HG02884 (cell line): ENCODE measurements at regions not wholly inside any gene's neighbourhood (a gene's known extent, or its start where the extent isn't known, plus 50 kb on each side); places are given as distances from the start of the nearest gene placed in this dataset.

Experiments used
- ATAC-seq: cut with Tn5 transposase; IDR thresholded peaks from one replicate; pipeline ENCODE4 v1.9.1; 2021; ENCODE audit warnings: mild to moderate bottlenecking, moderate library complexity; ENCODE audit not compliant: unreplicated experiment

GRCh38 chr5:4212981-4213819 lies 617.6 kb downstream of the IRX1 start:
- no peak for ATAC-seq

DNA sequence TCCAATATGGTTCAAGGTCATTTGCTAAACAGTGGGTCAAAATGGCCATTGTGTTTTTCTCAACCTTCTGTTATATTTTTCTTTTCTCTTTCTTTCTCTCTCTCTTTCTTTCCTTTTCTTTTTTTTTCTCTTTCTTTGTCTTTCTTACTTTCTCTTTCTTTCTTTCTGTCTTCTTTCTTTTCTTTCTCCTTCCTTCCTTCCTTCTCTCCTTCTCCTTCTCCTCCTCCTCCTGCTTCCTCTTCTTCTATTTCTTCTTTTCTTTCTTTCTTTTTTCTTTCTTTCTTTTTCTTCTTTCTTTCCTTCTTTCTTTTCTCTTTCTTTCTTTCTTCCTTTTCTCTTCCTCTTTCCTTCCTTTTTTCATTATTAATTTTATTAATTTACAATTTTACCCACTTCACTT lies 619.5 kb downstream of the IRX1 start:
- no peak for ATAC-seq

DNA sequence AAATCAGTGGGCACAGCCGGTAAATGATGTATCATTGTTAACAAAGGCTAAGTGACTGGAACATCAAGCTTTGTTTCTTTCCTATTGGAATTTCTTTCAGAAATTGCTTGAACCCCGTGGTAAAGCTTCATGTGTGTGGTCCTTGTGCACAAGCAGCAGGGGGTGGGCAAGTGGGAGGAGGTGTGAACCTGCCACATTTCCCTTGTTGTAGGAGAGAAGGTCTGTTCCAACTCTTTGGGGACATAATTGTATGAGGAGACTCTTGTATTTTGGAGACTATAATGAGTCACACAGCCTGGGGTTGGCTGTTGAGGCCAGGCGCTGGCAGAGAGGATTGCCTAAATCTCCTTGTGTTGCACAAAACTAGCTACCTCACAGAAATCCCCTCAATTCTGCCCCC lies 620.5 kb downstream of the IRX1 start:
- no peak for ATAC-seq

DNA sequence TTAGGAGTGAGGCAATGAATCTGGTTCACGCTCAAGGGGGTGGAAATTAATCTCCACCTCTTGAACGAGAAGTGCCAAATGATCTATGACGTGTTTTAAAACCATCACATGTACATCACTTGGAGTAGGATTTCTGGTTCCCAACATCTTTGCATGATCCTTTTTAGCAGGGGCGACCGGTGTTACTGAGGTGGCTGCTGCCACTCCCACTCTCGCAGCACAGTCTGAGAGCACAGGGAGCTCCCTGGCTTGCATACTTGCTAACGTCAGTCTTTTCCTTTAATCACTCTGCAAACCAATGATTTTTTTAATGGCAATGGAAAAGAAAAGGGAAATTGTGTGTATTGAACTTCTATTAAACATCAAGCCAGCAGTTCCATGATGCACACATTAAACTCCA lies 624.4 kb downstream of the IRX1 start:
- ATAC-seq = no peak

GRCh38 chr5:4221048-4221447 lies 625.4 kb downstream of the IRX1 start:
- ATAC-seq = no peak

DNA sequence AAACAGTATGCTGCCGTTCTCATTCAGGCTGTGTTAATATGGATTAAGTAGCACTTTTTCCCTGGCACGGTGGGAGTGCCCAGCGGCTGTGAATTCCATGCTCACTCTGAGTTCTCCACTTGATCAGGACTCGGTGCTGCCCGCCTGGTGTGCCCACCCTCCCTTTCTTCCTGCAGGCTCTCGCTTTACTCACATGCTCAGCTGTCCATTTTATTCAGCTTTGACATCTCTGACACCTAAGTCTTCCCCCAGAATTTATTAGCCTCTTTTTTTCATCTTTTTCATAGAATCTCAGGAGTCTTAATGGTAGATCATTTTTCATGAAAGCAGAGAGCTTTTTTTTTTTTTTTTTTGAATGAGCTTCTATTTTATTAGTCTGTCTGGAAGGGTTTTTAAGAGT lies 626.5 kb downstream of the IRX1 start:
- no peak for ATAC-seq

DNA sequence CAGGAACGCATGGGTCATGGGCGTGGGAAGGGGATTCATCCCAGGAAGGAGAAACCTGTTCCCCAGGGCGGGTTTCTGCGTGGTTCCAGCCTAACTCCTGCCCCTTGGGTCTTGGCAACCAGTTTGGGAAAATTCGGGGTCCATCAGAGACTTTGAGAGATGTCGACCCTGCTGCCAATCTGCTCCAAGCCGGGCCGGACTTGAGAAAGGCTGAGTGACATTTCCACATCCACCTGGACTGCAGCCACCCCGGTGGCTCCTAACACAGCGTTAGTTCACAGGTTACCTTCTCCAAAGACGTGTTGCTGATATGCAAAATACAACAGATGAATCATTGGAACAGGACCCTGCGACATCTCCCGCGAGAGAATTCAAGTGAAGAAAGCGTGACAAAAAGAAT lies 627.2 kb downstream of the IRX1 start:
- no peak for ATAC-seq

- ATAC-seq = no peak
Observed at GRCh38 chr5:4225741-4226140, 630.1 kb downstream of the IRX1 start.

DNA sequence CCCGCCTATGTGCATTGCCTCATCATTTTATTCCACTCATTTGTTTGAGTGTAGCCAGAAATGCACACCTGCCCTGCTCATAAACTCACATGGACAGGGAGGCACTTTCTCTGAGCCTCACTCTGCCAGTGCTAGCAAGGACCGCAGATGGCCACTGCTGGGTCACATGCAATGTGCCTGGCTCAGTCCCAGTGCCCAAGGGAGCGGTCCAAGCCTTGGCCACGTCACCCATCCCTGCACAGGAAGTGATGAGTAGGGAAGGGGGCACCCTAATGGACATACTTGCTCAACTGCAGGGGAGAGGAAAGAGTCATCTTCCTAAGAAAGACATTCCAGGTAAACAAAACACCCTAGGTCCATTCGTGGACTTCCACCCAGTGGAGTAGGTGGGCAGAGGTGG lies 630.9 kb downstream of the IRX1 start:
- ATAC-seq = no peak

DNA sequence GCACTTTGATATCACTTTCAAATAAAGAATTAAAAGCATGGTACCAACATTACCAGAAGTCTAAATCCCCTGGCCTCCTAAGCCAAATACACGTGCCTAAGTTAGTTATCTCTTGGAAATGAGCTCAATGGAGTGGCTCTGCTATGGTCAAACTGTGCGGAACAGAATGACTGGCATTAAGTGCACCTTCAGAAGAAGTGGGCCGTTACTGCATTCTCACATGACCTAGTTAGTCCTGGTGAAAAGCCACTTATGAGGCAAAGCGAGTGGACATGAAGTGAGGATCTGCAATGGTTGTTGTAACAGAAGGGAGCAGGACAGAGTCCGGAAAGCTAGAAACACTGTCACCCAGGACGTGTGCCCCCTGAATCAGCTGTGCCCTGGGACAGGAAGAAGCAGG lies 633.1 kb downstream of the IRX1 start:
- ATAC-seq = no peak

- ATAC-seq = no peak
Observed at GRCh38 chr5:4229414-4230292, 634.0 kb downstream of the IRX1 start.

DNA sequence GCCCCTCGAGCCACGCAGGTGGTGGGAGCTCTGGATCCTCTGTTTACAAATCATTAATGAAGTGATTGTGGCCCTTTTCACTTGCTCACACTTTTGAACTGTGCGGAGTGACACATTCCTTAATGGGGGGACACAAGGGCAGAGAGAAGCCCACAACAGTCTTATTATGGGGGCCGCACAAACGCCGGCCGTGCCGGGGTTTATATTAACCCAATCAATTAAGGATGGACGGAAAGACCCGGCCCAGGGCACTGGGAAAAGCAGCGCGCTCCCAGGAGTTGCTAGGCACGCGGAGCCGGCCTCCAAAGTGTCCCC lies 634.8 kb downstream of the IRX1 start:
- no peak for ATAC-seq

- no peak for ATAC-seq
Observed at GRCh38 chr5:4230786-4231641, 635.4 kb downstream of the IRX1 start.

- ATAC-seq = no peak
Observed at GRCh38 chr5:4232084-4232483, 636.5 kb downstream of the IRX1 start.

GRCh38 chr5:4233671-4234070 lies 638.0 kb downstream of the IRX1 start:
- ATAC-seq = no peak

DNA sequence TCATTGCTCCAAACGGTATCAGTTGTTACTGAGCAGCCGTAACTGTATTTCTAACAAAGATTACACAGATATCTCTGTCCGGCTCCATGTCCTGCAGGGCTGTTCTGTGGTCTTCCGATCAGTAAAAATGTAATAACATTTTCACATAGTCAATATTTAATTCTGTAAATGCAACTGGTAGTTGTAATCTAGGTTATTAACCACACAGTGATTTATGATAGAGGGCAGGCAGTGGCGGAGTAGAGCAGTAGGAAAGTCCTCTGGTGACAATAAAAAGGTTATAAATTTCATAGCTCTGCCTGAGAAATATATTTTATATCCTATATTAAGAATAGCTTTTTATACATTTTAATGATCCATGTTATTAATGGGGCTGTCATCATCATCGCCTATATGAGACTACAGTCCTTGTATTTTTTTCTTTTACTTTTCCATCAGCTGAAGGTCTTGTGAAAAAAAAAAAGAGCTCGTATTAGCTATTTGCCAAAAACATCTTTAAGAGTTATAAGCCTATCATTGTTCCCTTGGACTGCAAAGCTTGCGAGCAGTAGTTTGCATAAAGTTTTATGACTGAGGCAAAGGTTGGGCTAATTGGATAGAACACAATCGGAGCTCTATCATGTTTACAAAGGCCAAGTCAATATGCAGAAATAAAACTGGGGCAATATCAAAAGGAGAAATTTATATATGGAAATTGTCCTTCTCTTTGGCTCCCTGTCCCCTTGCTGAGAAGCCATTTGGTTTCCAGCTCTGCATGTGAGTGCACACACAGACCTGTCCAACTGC lies 648.0 kb downstream of the IRX1 start:
- ATAC-seq = no peak

DNA sequence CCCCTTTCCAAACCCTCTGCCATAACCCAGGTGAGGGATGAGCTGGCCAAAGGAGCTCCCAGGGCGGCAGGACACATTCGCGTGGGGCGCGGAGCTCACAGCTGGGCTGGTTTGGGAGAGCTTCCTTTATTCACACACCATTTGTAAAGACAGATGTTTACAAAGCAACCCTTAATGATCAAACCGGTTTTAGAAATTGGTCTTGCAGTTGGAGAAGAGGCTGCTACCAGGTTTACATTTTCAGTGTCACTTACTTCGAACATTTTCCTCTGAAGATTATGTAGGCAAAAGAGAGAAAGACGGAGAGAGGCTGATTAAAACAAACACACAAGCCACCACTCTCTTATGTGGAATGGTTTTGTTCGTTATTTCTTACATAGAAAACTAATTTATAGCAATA lies 648.7 kb downstream of the IRX1 start:
- no peak for ATAC-seq

GRCh38 chr5:4245076-4245475 lies 649.4 kb downstream of the IRX1 start:
- no peak for ATAC-seq

DNA sequence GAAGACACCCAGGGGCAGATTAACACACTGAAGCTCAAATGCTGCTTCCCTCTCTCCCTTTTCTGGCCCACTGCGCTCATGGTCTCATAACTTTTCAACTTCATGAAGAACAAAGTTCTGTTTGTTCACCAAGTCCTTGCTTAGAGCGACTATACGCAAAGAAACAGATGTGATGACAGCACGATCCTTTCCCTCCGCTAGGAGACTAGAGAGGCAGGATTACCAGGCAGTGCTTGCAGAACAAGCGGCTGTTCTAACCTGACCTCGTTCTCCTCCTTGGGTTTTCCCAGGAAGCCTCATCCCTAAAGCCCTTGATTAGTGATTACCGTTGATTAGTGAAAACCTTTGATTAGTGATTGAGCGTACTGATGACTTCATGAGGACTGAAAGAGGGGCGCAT lies 649.9 kb downstream of the IRX1 start:
- no peak for ATAC-seq

DNA sequence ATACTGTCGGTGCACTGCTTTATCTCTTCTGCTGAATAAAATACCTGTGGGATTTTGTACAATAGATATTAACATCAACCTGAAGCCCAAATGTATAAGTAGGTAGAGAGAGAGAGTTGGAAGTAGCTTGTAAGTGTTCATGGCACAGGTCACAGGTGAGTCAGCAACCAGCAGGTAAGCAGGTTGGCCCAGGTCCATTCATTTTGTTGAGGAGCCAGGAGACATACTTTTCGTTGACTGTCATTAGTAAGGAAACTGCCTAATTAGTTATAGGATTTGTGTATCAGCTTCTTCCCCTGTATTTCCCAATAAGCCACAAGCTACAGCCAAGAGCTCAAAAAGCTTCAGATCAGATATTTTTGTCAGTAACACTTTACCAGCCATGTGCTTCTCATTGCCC lies 650.8 kb downstream of the IRX1 start:
- ATAC-seq = no peak

DNA sequence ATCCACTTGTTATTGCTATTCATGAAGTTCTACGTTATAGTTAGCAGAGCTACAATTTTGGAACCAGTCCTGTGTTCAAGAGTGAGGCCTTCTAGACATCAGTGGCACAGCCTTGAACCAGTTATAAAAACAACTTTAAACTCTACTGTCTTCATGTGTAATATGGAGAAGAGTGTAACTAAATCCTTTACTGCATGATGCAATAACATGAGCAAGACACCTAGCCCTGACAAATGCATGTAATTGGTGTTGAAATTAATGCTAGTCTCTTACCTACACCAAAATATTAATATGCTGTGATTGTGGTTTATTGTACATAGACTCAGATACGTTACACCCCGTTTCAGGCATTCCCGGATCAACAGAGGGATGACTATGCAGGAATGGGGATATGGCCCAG lies 654.6 kb downstream of the IRX1 start:
- no peak for ATAC-seq
